ENCODE measurements at regions not wholly inside any gene's neighbourhood (a gene's known extent, or its start where the extent isn't known, plus 50 kb on each side); places are given as distances from the start of the nearest gene placed in this dataset.

DNA sequence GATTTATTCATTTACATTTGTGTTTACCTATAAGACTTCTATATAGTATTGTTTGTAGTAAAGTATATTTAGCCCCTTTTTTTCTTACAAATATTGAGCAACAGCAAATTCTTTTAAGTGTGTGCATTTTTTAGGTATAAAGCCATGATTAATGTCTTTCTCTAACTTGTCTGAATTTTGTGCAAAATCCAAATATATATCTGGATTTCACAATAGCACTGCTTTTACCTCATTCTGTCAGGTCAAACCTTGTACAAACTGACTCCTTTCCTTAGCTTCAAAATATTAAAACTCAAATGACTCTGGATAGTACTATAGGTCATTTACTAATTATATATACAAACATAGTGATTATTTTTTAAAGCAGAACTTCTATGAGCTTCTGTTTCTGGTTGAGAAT lies 563.0 kb upstream of the SPRY2 start:
- H3K9me3 ChIP-seq (replicated peaks in 1 of 2; ENCODE audit: control insufficient read depth in 1 of 2, insufficient read depth in 1 of 2, low read length in 2 of 2) = peaks cover 0 to 3% of the 10 kb centered on the region in 2 donors
- peaks cover 0 to 1% (median 0%) of the 10 kb centered on the region in 7 donors for H3K9me3 Mint-ChIP-seq
- H3K36me3 Mint-ChIP-seq = no peaks in the 10 kb centered on the region
- no peaks in the 10 kb centered on the region for H4K20me1 ChIP-seq (ENCODE audit: insufficient read depth, low read length)
- no peak overlapping the region for H3K4me3 ChIP-seq (replicated peaks in 1 of 3; ENCODE audit: low read depth in 2 of 3, low read length in 3 of 3)
- H3K4me1 Mint-ChIP-seq = no peaks in the 10 kb centered on the region
- no peak for DNase-seq
- no peak overlapping the region for H3K27ac Mint-ChIP-seq
- no peak overlapping the region for H3K27ac ChIP-seq (ENCODE audit: low read depth in 1 of 2, low read length in 2 of 2)
- H3K27me3 Mint-ChIP-seq (ENCODE audit: low read depth in 3 of 3) = no peaks in the 10 kb centered on the region
- H3K27me3 ChIP-seq (ENCODE audit: control insufficient read depth in 2 of 2, insufficient read depth in 2 of 2, low read length in 2 of 2) = no peaks in the 10 kb centered on the region
- no peaks in the 10 kb centered on the region for H3K4me1 ChIP-seq (ENCODE audit: control insufficient read depth in 1 of 2, insufficient read depth in 2 of 2, low read length in 2 of 2)
- no peak overlapping the region for H3K9ac ChIP-seq (ENCODE audit: insufficient read depth, low read length, poor library complexity, severe bottlenecking)
- intact Hi-C loops (cut with micrococcal nuclease) = no loop called here
- no peaks in the 10 kb centered on the region for H3K79me2 ChIP-seq (ENCODE audit: insufficient read depth, low read length)
- H2AFZ ChIP-seq (ENCODE audit: insufficient read depth, low read depth, low read length, poor library complexity, severe bottlenecking) = no peak overlapping the region
- H3K36me3 ChIP-seq (replicated peaks in 1 of 2; ENCODE audit: control insufficient read depth in 1 of 2, insufficient read depth in 2 of 2, low read length in 2 of 2) = no peaks in the 10 kb centered on the region
- no peak overlapping the region for H3K4me3 Mint-ChIP-seq
- TF ChIP-seq, protein P1, sequence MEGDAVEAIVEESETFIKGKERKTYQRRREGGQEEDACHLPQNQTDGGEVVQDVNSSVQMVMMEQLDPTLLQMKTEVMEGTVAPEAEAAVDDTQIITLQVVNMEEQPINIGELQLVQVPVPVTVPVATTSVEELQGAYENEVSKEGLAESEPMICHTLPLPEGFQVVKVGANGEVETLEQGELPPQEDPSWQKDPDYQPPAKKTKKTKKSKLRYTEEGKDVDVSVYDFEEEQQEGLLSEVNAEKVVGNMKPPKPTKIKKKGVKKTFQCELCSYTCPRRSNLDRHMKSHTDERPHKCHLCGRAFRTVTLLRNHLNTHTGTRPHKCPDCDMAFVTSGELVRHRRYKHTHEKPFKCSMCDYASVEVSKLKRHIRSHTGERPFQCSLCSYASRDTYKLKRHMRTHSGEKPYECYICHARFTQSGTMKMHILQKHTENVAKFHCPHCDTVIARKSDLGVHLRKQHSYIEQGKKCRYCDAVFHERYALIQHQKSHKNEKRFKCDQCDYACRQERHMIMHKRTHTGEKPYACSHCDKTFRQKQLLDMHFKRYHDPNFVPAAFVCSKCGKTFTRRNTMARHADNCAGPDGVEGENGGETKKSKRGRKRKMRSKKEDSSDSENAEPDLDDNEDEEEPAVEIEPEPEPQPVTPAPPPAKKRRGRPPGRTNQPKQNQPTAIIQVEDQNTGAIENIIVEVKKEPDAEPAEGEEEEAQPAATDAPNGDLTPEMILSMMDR (IDR thresholded peaks at IDR 0.05) = no peak
- no peak overlapping the region for H3K4me2 ChIP-seq (replicated peaks; ENCODE audit: extremely low read depth, low read length, poor library complexity, severe bottlenecking)

DNA sequence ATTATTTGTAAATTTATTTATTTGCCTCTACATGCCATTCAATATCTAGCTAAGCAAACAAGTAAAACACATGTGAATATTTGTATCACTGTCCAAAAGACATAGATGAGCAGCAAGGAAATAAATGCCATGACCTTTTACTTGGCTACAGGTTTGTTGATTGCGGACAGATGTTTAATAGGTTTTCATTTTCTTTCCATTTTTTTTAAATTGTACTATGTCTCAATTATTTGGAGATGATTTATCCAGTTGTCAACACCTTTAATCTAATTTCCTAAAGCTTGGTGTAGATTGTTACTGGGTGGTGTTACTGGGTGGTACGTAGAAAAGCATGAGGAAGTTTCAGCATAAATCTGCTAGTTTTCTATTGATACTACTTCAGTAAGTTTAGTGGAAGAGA lies 560.6 kb upstream of the SPRY2 start:
- Histone ChIP-seq H3K27me3 (ENCODE audit: control insufficient read depth in 2 of 2, insufficient read depth in 2 of 2, low read length in 2 of 2) (no peaks in the 10 kb centered on the region), H4K20me1 (ENCODE audit: insufficient read depth, low read length) (no peaks in the 10 kb centered on the region), H3K36me3 (replicated peaks in 1 of 2; ENCODE audit: control insufficient read depth in 1 of 2, insufficient read depth in 2 of 2, low read length in 2 of 2) (no peaks in the 10 kb centered on the region), H3K27ac (ENCODE audit: low read depth in 1 of 2, low read length in 2 of 2) (no peak overlapping the region), H3K9me3 (replicated peaks in 1 of 2; ENCODE audit: control insufficient read depth in 1 of 2, insufficient read depth in 1 of 2, low read length in 2 of 2) (peaks cover 0 to 3% of the 10 kb centered on the region in 2 donors), H3K79me2 (ENCODE audit: insufficient read depth, low read length) (no peaks in the 10 kb centered on the region), H2AFZ (ENCODE audit: insufficient read depth, low read depth, low read length, poor library complexity, severe bottlenecking) (no peak overlapping the region), H3K9ac (ENCODE audit: insufficient read depth, low read length, poor library complexity, severe bottlenecking) (no peak overlapping the region), H3K4me2 (replicated peaks; ENCODE audit: extremely low read depth, low read length, poor library complexity, severe bottlenecking) (no peak overlapping the region), H3K4me3 (replicated peaks in 1 of 3; ENCODE audit: low read depth in 2 of 3, low read length in 3 of 3) (no peak overlapping the region), H3K4me1 (ENCODE audit: control insufficient read depth in 1 of 2, insufficient read depth in 2 of 2, low read length in 2 of 2) (no peaks in the 10 kb centered on the region)
- Mint-ChIP-seq H3K36me3 (no peaks in the 10 kb centered on the region), H3K9me3 (peaks cover 0 to 3% (median 0%) of the 10 kb centered on the region in 7 donors), H3K4me1 (peaks cover 12% of the 10 kb centered on the region), H3K27me3 (ENCODE audit: low read depth in 3 of 3) (peaks cover 0 to 2% (median 0%) of the 10 kb centered on the region in 3 donors), H3K27ac (no peak overlapping the region), H3K4me3 (no peak overlapping the region)
- DNase-seq = no peak
- TF ChIP-seq, protein P1 (IDR thresholded peaks at IDR 0.05) = no peak
- WGBS (ENCODE audit: insufficient coverage) = no CpG with 5 or more reads among the region's 2 CpGs
- intact Hi-C loops (cut with micrococcal nuclease) = no loop called here

Data from CD14-positive monocyte (primary cell).